ENCODE measurements at regions not wholly inside any gene's neighbourhood (a gene's known extent, or its start where the extent isn't known, plus 50 kb on each side); places are given as distances from the start of the nearest gene placed in this dataset.

DNA sequence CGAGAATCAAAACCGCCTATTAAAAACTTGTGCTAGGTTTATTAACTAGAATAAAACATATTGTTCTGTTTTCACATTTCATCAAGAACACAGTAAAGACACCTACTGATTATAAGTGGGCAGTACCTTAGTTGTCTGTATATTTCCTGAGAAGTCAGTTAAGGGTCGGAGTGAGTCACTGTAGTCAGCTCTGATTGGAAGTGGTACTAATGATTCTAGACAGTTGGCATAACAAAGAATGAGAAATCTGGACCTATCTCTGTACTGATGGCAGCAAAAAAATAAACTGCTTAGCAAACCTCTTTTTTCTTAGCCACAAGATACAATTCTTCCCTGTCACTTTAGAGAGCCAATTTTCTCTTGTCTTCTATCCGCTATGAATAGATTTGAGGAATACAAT, 387.3 kb upstream of the ADGRB3 start:
- TF ChIP-seq CTCF (IDR thresholded peaks at IDR 0.05; ENCODE audit: insufficient read depth, missing control alignments) = no peak
- FAIRE-seq (no peak), DNase-seq (ENCODE audit: insufficient read length, low spot score) (no peak)

- FAIRE-seq = no peak
- no peak for DNase-seq (ENCODE audit: insufficient read length, low spot score)
- TF ChIP-seq CTCF (IDR thresholded peaks at IDR 0.05; ENCODE audit: insufficient read depth, missing control alignments) = no peak
Measured at GRCh38 chr6:68240726-68241125, 394.4 kb upstream of the ADGRB3 start.

DNA sequence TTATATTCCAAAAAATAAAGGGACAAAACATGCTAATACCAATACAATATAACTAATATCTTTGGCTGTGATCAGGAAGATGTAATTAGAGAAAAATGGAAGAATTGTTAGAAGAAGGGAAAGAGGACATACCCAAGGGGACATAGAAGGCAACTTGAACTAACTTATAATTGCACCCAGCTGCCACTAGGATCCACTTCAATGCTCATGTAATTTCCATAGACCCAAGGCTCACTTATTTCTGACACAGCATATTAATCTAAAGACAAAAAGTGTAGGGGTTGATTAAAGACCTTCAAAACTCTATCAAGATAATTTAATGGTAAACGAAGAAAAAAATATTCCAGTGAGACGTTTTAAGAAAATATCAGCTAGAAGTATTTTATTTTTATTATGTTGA, 396.0 kb upstream of the ADGRB3 start:
- DNase-seq (ENCODE audit: insufficient read length, low spot score) (no peak), FAIRE-seq (no peak)
- no peak for TF ChIP-seq CTCF (IDR thresholded peaks at IDR 0.05; ENCODE audit: insufficient read depth, missing control alignments)

GRCh38 chr6:68238097-68238601, 396.9 kb upstream of the ADGRB3 start:
- no peak for TF ChIP-seq CTCF (IDR thresholded peaks at IDR 0.05; ENCODE audit: insufficient read depth, missing control alignments)
- no peak for FAIRE-seq
- no peak for DNase-seq (ENCODE audit: insufficient read length, low spot score)

DNA sequence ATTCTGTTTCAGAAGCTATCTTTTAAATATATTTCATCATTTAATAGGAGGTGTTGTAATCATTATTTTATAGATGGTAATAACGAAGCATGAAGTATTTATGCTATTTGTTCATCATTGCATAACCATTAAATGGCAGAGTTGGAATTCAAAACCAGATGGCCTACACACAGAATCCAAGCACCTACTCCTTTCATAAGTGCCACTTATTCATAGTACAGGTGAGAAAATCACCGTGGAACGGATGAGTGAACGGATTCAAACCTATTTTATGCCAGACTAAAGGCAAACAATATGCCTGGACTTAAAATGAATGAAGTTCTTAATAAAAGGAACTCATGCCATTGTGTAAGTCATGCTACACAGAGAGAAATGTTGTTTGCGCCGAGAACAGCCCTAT, 397.9 kb upstream of the ADGRB3 start:
- no peak for TF ChIP-seq CTCF (IDR thresholded peaks at IDR 0.05; ENCODE audit: insufficient read depth, missing control alignments)
- no peak for DNase-seq (ENCODE audit: insufficient read length, low spot score)
- FAIRE-seq = no peak

GRCh38 chr6:68235326-68235784, 399.7 kb upstream of the ADGRB3 start:
- no peak for TF ChIP-seq CTCF (IDR thresholded peaks at IDR 0.05; ENCODE audit: insufficient read depth, missing control alignments)
- FAIRE-seq (no peak), DNase-seq (ENCODE audit: insufficient read length, low spot score) (no peak)

GRCh38 chr6:68233623-68234022, 401.5 kb upstream of the ADGRB3 start:
- TF ChIP-seq CTCF (IDR thresholded peaks at IDR 0.05; ENCODE audit: insufficient read depth, missing control alignments) = no peak
- DNase-seq (ENCODE audit: insufficient read length, low spot score) (no peak), FAIRE-seq (no peak)
